ENCODE measurements at regions not wholly inside any gene's neighbourhood (a gene's known extent, or its start where the extent isn't known, plus 50 kb on each side); places are given as distances from the start of the nearest gene placed in this dataset.

DNA sequence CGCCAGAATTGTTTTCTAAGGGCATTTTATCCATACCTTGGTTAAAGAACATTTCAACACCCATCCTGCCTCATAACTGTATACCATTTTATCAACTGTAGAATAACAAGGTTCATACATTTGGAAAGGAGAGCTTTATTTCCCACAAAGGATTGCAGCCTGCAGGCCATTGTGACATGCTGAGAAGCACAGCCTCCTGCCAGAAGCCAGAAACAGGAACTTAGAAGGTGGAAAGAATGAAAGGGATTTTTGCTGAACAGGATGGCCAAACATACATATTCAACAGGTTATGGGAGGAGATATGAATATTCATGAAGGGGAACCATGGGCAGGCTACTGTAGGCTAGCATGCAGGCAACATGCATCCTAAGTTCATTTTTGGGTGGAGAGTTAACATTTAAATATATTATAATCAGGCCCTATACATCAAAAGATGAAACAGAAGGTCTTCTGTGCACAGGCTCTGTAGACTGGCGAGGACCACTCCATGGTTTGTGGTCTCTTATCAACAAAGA, 59.9 kb upstream of the DIRAS2 start:
- TF ChIP-seq, protein P1, sequence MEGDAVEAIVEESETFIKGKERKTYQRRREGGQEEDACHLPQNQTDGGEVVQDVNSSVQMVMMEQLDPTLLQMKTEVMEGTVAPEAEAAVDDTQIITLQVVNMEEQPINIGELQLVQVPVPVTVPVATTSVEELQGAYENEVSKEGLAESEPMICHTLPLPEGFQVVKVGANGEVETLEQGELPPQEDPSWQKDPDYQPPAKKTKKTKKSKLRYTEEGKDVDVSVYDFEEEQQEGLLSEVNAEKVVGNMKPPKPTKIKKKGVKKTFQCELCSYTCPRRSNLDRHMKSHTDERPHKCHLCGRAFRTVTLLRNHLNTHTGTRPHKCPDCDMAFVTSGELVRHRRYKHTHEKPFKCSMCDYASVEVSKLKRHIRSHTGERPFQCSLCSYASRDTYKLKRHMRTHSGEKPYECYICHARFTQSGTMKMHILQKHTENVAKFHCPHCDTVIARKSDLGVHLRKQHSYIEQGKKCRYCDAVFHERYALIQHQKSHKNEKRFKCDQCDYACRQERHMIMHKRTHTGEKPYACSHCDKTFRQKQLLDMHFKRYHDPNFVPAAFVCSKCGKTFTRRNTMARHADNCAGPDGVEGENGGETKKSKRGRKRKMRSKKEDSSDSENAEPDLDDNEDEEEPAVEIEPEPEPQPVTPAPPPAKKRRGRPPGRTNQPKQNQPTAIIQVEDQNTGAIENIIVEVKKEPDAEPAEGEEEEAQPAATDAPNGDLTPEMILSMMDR (IDR thresholded peaks at IDR 0.05), result no peak
- no peak for TF ChIP-seq POLR2A (IDR thresholded peaks at IDR 0.05)
